ENCODE measurements at regions not wholly inside any gene's neighbourhood (a gene's known extent, or its start where the extent isn't known, plus 50 kb on each side); places are given as distances from the start of the nearest gene placed in this dataset.

- TF ChIP-seq CTCF (IDR thresholded peaks at IDR 0.05; ENCODE audit: low read length): no peak
- no peak for TF ChIP-seq EZH2 (optimal IDR thresholded peaks at IDR 0.05; ENCODE audit: low read depth, low read length)
- TF ChIP-seq EZH2phosphoT487 (IDR thresholded peaks at IDR 0.05; ENCODE audit: low read length): no peak
Measured at GRCh38 chr22:48240148-48240934, 1477.9 kb downstream of the TBC1D22A start.

Data from MM.1S (cell line).